ENCODE measurements at regions not wholly inside any gene's neighbourhood (a gene's known extent, or its start where the extent isn't known, plus 50 kb on each side); places are given as distances from the start of the nearest gene placed in this dataset.
A peak's percentile ranks its signal among the peaks of the same experiment; 100 is the strongest.

DNA sequence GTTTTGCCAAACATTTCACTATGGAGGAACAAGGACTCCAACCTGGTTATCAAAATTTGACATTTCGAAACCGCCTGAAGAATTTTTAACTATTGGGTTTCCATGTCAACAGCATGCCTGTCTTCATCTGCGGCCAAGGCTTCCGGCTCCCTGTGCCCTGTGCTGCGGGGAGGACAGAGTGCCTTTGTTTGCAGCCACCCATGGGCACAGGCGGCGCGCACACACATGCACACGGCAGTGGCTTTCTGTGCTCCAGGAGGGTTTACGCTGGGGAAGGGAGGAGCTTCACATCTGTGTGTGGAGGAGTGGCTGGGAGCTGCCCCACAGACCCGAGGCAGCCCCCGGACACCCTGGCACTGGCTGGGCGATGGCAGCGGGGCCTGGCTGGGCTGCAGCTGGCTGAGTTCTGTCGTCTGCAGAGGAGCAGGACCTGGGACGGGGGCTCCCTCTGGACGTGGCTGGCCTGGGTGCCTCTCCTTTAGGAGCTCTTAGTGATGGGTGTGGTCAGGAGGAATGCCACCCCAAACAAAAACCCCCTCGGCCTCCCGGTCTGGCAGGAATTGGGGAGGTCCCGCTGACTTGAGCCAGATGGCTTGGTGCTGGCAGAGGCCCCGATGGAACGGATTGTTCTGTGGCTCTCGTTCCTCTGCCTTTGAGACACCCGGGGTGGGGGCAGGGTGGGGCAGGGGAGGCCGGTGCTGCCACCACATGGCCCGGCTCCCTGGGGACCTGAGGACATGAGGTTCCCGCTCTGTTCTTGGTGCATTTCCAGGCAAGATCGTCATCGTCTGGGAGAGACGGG is 1290.9 kb downstream of the BRD1 start:
- DNase-seq (ENCODE audit: low spot score), result no peak

DNA sequence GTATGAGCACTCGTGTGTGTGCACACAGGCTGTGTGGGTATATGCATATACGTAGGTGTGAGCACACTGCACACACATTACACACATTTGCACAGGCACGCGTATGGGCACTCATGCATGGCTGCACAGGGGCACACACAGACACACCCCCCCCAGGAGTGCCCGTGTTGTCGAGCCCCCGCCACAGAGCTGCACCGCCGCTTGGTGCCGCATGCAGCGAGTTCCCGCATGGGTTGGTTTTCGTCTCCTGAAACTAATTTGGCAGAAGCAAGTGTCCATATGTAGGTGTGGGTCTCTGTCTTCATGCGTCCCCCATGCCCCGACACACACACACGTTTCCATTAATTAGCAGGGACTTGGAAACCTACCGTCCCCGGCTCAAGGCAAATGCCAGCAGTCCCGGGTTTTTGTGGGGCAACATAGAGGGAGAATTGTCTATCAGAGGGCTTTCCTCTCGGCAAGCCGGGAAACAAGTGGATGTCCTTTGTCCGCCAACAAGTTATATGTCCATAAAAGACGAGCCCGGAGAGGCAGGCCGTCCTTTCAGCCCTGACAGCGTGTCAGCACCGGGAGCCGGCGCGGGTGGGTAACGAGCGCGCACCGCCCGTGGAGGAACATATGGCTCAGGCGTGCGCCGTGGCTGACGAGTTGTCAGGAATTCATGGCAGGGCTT is 1291.7 kb downstream of the BRD1 start:
- DNase-seq (ENCODE audit: low spot score), result no peak

DNA sequence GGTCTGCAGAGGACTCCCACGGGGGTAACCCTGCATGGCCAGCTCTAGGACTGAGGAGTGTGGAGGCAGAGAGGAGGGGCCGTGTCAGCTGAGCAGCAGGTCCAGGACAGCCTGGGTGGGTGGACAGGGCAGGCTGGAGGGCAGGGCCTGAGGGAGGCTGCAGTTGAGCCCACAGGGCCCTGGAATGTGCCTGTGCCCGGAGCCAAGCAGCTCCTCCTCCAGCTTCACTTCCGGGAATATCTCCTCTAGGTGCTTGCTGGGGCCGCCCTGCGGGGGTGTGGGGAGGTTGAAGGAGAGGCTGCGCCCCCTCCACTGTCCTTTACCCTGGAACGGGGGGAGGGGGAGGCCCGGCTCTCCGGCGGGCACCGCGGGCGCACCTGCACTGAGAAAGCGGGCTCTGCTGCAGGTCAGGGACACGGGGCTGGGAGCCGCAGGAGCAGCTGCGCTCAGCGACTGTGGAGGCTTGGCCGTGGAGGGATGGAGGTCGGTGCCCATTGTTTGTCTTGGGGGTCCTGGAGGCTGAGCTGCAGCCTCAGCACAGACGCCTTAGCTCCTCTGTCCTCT is 1293.2 kb downstream of the BRD1 start:
- DNase-seq (ENCODE audit: low spot score), result no peak

DNA sequence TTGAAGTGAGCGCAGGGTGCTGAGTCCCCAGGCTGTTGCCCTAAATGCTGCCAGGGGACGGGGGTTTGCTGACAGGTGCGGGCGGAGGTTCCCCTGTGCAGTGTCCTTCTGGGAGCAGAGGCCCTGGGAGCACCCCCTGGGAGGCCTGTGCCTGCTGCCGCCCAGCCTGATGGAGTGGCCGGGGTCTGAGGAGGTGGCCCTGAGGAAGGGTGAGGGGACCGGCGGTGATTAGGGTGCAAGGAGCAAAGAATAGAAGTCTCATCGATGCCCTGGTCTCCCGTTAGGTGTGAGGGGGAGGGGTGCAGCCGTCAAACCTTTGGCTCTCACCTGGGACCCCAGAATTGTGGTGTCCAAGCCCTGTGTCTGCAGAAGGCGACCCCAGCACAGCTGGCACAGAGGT is 1294.7 kb downstream of the BRD1 start:
- DNase-seq (ENCODE audit: low spot score), result no peak

DNA sequence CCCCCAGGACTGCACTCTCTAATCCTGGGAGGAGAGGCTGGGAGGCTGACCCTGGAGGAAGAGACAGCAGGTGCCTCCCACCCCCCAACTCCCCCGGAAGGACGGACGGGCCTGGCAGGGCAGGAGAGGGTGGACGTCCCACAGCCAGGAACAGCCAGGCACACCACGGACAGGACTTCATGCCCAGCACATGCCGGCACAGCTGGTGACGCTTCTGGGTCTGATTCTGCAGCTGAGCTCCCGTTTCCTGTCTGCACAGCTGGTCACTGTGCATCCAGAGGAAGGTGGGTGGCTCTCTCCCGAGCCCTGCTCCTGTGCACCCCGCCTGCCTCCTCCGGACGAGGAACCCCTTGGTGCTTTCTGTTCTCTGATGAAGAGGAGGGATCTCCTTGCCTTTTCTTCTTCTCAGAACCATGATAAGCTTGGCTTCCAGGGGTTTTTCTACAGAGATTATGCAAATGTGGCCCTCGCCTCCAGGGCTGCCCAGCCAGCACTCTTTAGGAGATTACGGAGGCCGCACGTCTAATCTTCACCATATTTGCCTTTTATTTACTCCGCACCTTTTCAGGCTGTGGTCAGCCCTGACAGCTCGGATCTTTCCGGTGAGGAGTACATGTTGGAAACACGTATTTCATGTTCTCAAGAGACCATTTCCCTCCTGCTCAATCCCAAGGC is 1295.8 kb downstream of the BRD1 start:
- no peak for DNase-seq (ENCODE audit: low spot score)

- DNase-seq (ENCODE audit: low spot score), result no peak
Observed at GRCh38 chr22:48531108-48531507, 1296.6 kb downstream of the BRD1 start.

- DNase-seq (ENCODE audit: low spot score), result no peak
Observed at GRCh38 chr22:48530666-48531065, 1297.0 kb downstream of the BRD1 start.

DNA sequence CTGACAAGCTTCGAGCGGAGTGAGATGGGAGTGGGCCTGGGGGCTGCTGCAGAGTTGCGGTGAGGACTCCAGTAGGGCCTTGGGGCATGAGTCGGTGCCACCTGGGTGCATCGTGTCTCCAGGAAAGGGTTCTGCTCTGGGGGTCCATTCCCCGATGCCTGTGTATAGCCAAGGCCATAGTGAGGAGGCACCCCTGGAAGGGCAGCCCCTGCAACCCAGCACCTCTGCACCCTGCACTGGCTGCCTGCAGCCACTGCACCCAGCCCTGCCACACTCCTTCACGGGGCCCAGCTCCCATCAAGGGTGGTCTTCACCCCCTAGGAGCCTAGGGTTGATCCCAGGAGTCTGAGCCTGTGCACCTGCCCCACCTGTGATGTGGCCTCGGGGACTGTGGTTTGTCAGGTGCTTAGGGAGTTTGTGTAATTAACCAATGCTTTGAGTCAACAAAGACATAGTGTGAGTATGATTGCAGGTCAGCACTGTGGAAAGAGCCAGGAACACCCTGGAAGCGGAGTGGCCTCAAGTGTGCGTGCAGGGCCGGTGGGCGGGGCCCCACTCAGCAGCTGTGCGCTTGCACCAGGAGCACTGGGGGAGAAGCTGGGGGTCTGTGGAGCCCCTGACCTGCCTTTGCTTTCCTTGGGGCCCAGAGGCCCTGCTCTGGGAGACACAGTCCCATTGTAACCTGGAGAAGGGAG is 1299.3 kb downstream of the BRD1 start:
- DNase-seq (ENCODE audit: low spot score), result no peak

DNA sequence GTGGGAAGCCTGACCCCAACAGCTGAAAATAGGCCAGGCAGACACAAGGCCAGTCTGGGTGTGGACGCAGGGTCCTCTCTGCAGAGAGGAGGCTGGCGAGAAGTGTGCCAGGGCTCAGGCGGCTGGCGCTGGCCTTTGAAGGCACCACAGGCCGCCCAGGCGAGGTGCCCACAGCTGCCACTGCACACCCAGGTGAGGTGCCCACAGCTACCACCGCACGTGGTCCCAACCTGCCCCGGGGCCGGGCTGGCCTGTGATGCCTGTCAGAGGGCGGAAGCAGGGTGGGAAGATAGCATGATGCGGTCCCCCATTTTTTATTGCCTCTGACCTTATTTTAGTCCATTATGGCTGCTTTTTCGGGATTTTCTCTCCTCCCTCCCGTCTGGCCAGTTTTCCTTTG is 1303.9 kb downstream of the BRD1 start:
- DNase-seq (ENCODE audit: low spot score), result no peak

DNA sequence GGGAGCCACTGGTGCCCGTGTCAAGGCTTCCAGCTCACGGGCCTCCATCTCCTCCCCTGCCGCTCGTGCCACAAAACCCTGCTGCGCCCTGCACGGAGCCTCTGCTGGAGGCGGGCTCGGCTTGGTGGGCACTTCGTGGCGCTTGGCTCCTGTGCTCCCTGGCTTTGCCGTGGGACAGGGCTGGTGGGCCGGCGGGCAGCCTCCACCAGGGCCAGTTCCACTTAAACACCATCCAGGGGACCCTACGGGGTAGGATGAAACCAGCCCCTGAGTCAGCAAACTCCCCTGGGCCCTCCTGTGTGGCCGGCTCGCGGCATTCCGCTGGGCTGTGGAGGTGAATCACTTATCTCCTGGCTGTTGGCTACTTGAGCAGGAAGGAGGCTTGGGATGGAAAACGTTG is 1304.6 kb downstream of the BRD1 start:
- no peak for DNase-seq (ENCODE audit: low spot score)

- no peak for DNase-seq (ENCODE audit: low spot score)
Observed at GRCh38 chr22:48522271-48522670, 1305.4 kb downstream of the BRD1 start.

GRCh38 chr22:48520884-48521588 is 1306.6 kb downstream of the BRD1 start:
- no peak for DNase-seq (ENCODE audit: low spot score)

DNA sequence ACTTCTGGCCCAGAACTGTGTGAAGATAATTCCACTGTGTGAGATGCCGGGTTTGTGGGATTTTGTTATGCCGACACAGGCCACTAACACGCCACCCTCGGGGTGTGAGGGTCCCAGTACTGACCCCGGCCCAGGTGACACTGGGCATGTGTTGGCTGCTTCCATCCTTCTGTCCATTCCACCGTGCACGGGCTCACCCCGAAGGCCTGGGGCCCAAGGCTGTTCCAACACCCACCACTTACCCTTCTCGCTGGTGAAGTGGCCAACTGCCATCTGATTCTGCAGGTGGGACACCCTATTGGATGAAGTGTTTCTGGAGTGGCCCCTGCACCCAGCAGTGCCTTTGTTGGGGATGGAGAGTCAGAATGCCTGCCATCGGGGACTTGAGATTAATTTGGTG is 1307.5 kb downstream of the BRD1 start:
- no peak for DNase-seq (ENCODE audit: low spot score)

GRCh38 chr22:48517039-48518030 is 1310.3 kb downstream of the BRD1 start:
- DNase-seq (ENCODE audit: low spot score), result peak; percentile 19

- DNase-seq (ENCODE audit: low spot score), result no peak
Observed at GRCh38 chr22:48516571-48516970, 1311.1 kb downstream of the BRD1 start.

DNA sequence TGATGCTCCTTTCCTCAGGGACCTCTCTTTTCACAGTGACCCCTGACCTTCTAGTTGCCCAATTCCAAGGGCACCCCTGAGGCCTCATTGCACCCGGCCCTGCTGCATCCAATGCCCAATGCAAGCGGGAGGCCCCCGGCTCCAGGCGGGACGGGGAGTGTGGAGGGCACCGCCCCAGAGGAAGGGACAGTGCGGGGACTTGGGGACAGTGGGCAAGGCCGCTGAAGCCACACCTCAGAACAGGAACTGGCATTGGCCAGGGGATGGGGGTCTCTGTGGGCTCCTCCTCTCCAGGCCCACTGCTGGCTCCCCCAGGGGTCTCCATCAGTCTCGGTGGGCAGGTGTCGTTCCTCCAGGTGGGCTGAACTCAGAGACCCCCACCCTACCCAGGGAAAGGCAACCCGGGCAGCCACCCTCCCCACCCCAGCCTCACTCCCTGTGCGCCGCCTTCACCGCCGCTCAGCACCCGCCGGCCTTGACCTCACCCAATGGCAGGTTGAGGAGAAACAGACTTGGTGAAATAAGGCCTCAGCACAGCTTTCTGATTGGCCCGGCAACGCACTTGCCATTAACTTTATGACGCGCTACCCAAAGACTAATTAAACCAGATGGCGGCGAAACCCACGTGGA is 1312.0 kb downstream of the BRD1 start:
- no peak for DNase-seq (ENCODE audit: low spot score)

- no peak for DNase-seq (ENCODE audit: low spot score)
Observed at GRCh38 chr22:48513929-48514328, 1313.7 kb downstream of the BRD1 start.

GRCh38 chr22:48513446-48513845 is 1314.2 kb downstream of the BRD1 start:
- DNase-seq (ENCODE audit: low spot score), result no peak

DNA sequence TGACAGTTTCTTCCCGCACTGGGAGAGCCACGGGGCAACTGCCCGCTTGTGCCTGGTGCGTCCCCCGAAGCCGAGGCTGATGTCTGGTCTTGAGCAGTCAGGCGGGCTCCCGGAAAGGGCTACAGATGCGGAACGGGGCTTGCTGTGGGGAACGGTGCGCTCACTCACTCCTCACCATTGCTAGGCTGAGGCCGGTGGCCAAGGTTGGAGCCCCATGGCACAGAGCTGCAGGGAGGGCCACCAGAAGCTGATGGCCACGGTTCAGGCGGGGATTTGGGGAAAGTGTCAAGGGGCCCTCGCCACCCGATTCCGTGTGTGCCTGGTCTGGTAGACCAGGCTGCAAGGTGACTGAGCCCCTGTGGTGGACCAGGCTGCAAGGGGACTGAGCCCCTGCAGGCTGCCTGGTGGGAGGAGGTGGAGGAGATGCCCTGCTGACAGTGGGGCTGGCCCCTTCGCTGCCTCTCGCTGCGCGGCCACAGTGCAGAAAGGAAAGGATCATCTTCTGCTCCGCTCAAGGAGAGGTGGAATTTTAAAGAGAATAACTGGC is 1315.8 kb downstream of the BRD1 start:
- no peak for DNase-seq (ENCODE audit: low spot score)

Measured in HT-29 (cell line).